ENCODE measurements at regions not wholly inside any gene's neighbourhood (a gene's known extent, or its start where the extent isn't known, plus 50 kb on each side); places are given as distances from the start of the nearest gene placed in this dataset.

- peaks cover 3 to 11% of the 10 kb centered on the region in 2 experiments for H3K27me3 ChIP-seq (ENCODE audit: control insufficient read depth in 2 of 2, insufficient read depth in 2 of 2, low read length in 2 of 2)
- no peaks in the 10 kb centered on the region for H3K9me1 ChIP-seq (replicated peaks; ENCODE audit: control insufficient read depth, extremely low read depth, insufficient read depth, low read length)
- no peaks in the 10 kb centered on the region for H3K9me3 ChIP-seq (replicated peaks; ENCODE audit: control insufficient read depth, insufficient read depth, low read length)
- no peak for FAIRE-seq
- ChIA-PET CTCF (interaction anchor here (1.1 to 1.2 kb wide), 2 partner anchors 10 to 293 kb away, joined by 3 read pairs; no protein-coding TSS in a partner anchor), POLR2A (no interaction called here)
- no peaks in the 10 kb centered on the region for H3K79me2 ChIP-seq (ENCODE audit: control insufficient read depth, insufficient read depth, low read length)
- no peak overlapping the region for H2AFZ ChIP-seq (ENCODE audit: low read depth, low read length)
- no peak for DNase-seq (ENCODE audit: low read depth, low spot score)
- dilution Hi-C loops (cut with MboI; ENCODE audit: extremely low pct_ligation_motif_present, low sequenced_read_pairs): no loop called here
- no peaks in the 10 kb centered on the region for H4K20me1 ChIP-seq (replicated peaks; ENCODE audit: control insufficient read depth, extremely low read depth, insufficient read depth, low read length)
- no peaks in the 10 kb centered on the region for H3K4me1 ChIP-seq (ENCODE audit: control insufficient read depth, extremely low read depth, insufficient read depth, low read length)
- H3K4me2 ChIP-seq (ENCODE audit: insufficient read depth, low read length): no peak overlapping the region
- H3K36me3 ChIP-seq (ENCODE audit: control insufficient read depth in 2 of 2, extremely low read depth in 1 of 2, insufficient read depth in 2 of 2, low read length in 2 of 2): no peaks in the 10 kb centered on the region
- TF ChIP-seq POLR2AphosphoS5 (IDR thresholded peaks at IDR 0.05; ENCODE audit: insufficient read depth, low read depth, low read length): no peak
- no peak for TF ChIP-seq MYC (IDR thresholded peaks at IDR 0.05; ENCODE audit: low read depth, low read length)
- TF ChIP-seq POLR2A (IDR thresholded peaks at IDR 0.05; ENCODE audit: low read depth, low read length): no peak
- no peak for TF ChIP-seq FOS (IDR thresholded peaks at IDR 0.05; ENCODE audit: borderline replicate concordance, insufficient read depth, low read length)
- no peak for TF ChIP-seq CTCF (IDR thresholded peaks at IDR 0.05; ENCODE audit: extremely low read depth in 1 of 2, insufficient read depth in 1 of 2, low read depth in 1 of 2, low read length in 2 of 2)
- TF ChIP-seq, protein P1, sequence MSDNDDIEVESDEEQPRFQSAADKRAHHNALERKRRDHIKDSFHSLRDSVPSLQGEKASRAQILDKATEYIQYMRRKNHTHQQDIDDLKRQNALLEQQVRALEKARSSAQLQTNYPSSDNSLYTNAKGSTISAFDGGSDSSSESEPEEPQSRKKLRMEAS (IDR thresholded peaks at IDR 0.05; ENCODE audit: insufficient read depth, insufficient read length): no peak
- TF ChIP-seq JUN (IDR thresholded peaks at IDR 0.05; ENCODE audit: borderline replicate concordance, insufficient read depth, insufficient read length, low read depth): no peak
- TF ChIP-seq EZH2 (IDR thresholded peaks at IDR 0.05; ENCODE audit: borderline replicate concordance, low read depth, low read length, severe bottlenecking): no peak
- no peak for TF ChIP-seq GATA2 (IDR thresholded peaks at IDR 0.05; ENCODE audit: insufficient read depth, insufficient read length, low read depth, low read length)
- intact Hi-C loops (cut with micrococcal nuclease): no loop called here
- no peak overlapping the region for H3K4me3 ChIP-seq (replicated peaks in 1 of 3; ENCODE audit: insufficient read depth in 1 of 3, low read depth in 1 of 3, low read length in 3 of 3)
- no TSS peak for BruUV-seq (replicated peaks)
- no peak overlapping the region for H3K27ac ChIP-seq (ENCODE audit: insufficient read depth, low read depth, low read length)
- H3K9ac ChIP-seq (replicated peaks; ENCODE audit: extremely low read depth, insufficient read depth, low read length): no peak overlapping the region
Measured at GRCh38 chr2:44852594-44852993, 88.9 kb upstream of the SIX3 start.
